ENCODE measurements at regions not wholly inside any gene's neighbourhood (a gene's known extent, or its start where the extent isn't known, plus 50 kb on each side); places are given as distances from the start of the nearest gene placed in this dataset.

DNA sequence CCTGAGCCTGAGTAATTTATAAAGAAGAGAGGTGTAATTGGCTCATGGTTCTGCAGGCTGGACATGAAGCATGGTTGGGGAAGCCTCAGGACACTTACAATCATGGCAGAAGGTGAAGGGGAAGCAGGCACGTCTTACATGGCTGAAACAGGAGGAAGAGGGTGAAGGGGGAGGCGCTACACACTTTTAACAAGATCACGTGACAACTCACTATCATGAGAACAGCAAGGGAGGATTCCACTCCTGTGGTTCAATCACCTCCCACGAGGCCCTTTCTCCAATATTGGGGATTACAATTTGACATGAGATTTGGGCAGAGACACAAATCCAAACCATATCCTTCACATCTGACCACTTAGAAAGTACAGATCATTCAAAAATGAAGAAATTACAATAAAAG is 110.6 kb upstream of the SHISA6 start:
- CTCF ChIA-PET, result no interaction called here
- no peak overlapping the region for H3K4me3 ChIP-seq (ENCODE audit: low read depth, low read length)
- POLR2A ChIA-PET, result no interaction called here
- DNase-seq (ENCODE audit: low read depth, low spot score), result no peak
- TF ChIP-seq, protein P1, sequence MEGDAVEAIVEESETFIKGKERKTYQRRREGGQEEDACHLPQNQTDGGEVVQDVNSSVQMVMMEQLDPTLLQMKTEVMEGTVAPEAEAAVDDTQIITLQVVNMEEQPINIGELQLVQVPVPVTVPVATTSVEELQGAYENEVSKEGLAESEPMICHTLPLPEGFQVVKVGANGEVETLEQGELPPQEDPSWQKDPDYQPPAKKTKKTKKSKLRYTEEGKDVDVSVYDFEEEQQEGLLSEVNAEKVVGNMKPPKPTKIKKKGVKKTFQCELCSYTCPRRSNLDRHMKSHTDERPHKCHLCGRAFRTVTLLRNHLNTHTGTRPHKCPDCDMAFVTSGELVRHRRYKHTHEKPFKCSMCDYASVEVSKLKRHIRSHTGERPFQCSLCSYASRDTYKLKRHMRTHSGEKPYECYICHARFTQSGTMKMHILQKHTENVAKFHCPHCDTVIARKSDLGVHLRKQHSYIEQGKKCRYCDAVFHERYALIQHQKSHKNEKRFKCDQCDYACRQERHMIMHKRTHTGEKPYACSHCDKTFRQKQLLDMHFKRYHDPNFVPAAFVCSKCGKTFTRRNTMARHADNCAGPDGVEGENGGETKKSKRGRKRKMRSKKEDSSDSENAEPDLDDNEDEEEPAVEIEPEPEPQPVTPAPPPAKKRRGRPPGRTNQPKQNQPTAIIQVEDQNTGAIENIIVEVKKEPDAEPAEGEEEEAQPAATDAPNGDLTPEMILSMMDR (IDR thresholded peaks at IDR 0.05; ENCODE audit: insufficient read depth, low read length, missing control alignments), result no peak

DNA sequence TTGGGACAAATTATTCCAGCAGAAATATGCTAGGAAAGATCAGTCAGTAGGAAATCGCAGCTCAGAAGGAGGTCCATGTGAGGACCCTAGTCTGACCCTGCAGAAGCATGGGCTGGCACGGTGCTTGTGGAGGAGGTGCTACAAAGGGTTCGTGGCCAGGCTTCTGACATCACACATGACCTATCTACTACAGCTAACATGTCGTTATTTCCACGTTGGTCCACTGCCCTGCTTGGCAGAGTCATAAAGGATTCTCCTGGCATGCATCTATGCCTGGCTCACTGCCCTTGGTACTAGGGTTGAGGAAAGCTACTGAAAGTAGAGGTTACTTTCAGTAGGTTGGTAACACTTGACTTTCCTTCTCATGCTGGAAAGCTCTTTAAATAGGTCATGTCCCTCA is 118.1 kb upstream of the SHISA6 start:
- CTCF ChIA-PET, result no interaction called here
- no peak for DNase-seq (ENCODE audit: low read depth, low spot score)
- TF ChIP-seq, protein P1 (IDR thresholded peaks at IDR 0.05; ENCODE audit: insufficient read depth, low read length, missing control alignments), result no peak
- H3K4me3 ChIP-seq (ENCODE audit: low read depth, low read length), result no peak overlapping the region
- POLR2A ChIA-PET, result no interaction called here

GRCh38 chr17:11121341-11121985 is 119.5 kb upstream of the SHISA6 start:
- DNase-seq (ENCODE audit: low read depth, low spot score), result no peak
- H3K4me3 ChIP-seq (ENCODE audit: low read depth, low read length), result no peak overlapping the region
- CTCF ChIA-PET, result no interaction called here
- TF ChIP-seq, protein P1 (IDR thresholded peaks at IDR 0.05; ENCODE audit: insufficient read depth, low read length, missing control alignments), result no peak
- POLR2A ChIA-PET, result no interaction called here

DNA sequence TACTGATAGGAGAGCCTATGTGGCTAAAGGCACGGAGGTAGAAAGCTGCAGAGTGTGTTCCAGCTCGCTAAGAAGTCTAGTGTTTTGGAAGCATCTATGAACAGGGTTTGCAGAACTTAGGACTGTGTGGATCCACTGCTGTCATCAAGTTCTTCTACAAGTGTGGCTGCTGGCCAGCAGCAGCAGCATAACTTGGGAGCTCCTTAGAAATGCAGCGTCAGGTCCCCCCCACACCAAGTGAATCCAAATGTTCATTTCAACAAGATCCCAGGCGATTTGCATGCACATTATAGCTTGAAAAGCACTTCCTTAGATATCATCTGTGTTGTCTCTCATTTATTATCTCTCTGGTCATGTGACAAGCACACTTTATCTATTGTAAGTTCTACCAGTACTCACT is 131.9 kb upstream of the SHISA6 start:
- CTCF ChIA-PET, result no interaction called here
- DNase-seq (ENCODE audit: low read depth, low spot score), result no peak
- TF ChIP-seq, protein P1 (IDR thresholded peaks at IDR 0.05; ENCODE audit: insufficient read depth, low read length, missing control alignments), result no peak
- H3K4me3 ChIP-seq (ENCODE audit: low read depth, low read length), result no peak overlapping the region
- POLR2A ChIA-PET, result no interaction called here

DNA sequence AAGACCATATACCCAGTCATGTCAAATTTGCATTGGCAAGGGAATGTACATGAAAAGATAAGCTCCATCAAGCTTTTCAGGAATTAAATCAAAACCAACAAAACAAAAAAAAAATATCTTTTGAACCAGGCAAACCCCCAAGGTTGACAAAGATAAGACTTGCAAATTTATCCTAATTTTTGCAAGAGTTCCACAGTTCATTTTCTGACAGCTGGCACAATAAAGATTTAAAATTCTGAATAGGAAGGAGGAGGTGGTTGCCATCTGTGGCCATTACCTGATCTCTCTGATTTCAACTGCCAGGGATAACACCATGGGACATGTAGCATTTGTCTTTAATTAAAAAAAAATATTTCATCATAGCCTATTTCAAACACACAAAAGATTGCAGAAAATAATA is 135.9 kb upstream of the SHISA6 start:
- DNase-seq (ENCODE audit: low read depth, low spot score), result no peak
- ChIA-PET POLR2A (no interaction called here), CTCF (no interaction called here)
- TF ChIP-seq, protein P1 (IDR thresholded peaks at IDR 0.05; ENCODE audit: insufficient read depth, low read length, missing control alignments), result no peak
- no peak overlapping the region for H3K4me3 ChIP-seq (ENCODE audit: low read depth, low read length)

DNA sequence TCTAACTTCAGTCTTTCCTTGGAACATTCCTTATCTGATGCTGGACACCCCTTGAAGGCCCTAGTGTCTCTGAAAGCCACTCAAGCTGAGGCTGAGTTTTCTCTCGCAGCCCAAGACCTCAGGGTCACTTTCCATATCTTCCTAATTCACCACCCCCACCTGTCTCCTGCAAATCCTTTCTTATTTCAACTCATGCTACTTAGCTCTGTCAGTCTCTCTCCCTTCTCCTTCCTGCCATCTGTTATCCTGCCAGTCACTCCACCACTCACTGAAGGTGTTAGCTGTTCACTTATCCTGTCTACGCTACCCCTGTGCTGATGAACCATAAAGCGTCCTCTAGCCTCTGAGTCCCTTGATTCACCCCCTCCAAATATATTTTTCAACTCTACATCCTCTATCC is 143.9 kb upstream of the SHISA6 start:
- ChIA-PET CTCF (no interaction called here), POLR2A (no interaction called here)
- TF ChIP-seq, protein P1 (IDR thresholded peaks at IDR 0.05; ENCODE audit: insufficient read depth, low read length, missing control alignments), result no peak
- no peak overlapping the region for H3K4me3 ChIP-seq (ENCODE audit: low read depth, low read length)
- no peak for DNase-seq (ENCODE audit: low read depth, low spot score)
